ENCODE measurements at regions not wholly inside any gene's neighbourhood (a gene's known extent, or its start where the extent isn't known, plus 50 kb on each side); places are given as distances from the start of the nearest gene placed in this dataset.

- no peaks in the 10 kb centered on the region for H3K27me3 ChIP-seq (replicated peaks in 1 of 4; ENCODE audit: control insufficient read depth in 3 of 4, extremely low read depth in 1 of 4, insufficient read depth in 3 of 4, low read length in 3 of 4)
- H2AK5ac ChIP-seq (ENCODE audit: low read depth, low read length) = no peak overlapping the region
- no peak overlapping the region for H3K9ac ChIP-seq (replicated peaks in 1 of 4; ENCODE audit: extremely low read depth in 1 of 4, low read depth in 3 of 4, low read length in 3 of 4)
- H3K4me2 ChIP-seq (ENCODE audit: insufficient read depth in 1 of 2, low read depth in 2 of 2, low read length in 2 of 2) = no peak overlapping the region
- H2AFZ ChIP-seq (ENCODE audit: low read length) = no peak overlapping the region
- H2BK5ac ChIP-seq (ENCODE audit: low read depth, low read length) = no peak overlapping the region
- H3K4ac ChIP-seq (replicated peaks; ENCODE audit: insufficient read length, low read depth, low read length) = no peak overlapping the region
- no peaks in the 10 kb centered on the region; a peak in 2 of 4 replicates for H3K79me2 ChIP-seq (ENCODE audit: control insufficient read depth in 1 of 2, insufficient read depth in 2 of 2, low read length in 2 of 2)
- H4K20me1 ChIP-seq (replicated peaks in 1 of 2; ENCODE audit: control insufficient read depth in 1 of 2, insufficient read depth in 2 of 2, low read length in 2 of 2) = no peaks in the 10 kb centered on the region
- no peak overlapping the region for H2BK12ac ChIP-seq (ENCODE audit: low read depth, low read length)
- no peaks in the 10 kb centered on the region for H3K36me3 ChIP-seq (ENCODE audit: control insufficient read depth in 2 of 4, insufficient read depth in 4 of 4, low read length in 3 of 4)
- H4K8ac ChIP-seq (ENCODE audit: extremely low read depth, insufficient read depth, low read length) = no peak overlapping the region
- ChIA-PET POLR2A (ENCODE audit: partially characterized antibody) (no interaction called here), CTCF (ENCODE audit: partially characterized antibody) (no interaction called here)
- FAIRE-seq = no peak
- H3K56ac ChIP-seq (replicated peaks; ENCODE audit: insufficient read length, low read depth, low read length) = no peak overlapping the region
- no peak overlapping the region for H4K5ac ChIP-seq (ENCODE audit: insufficient read length, low read depth, low read length)
- H3K23me2 ChIP-seq (ENCODE audit: low read depth, low read length) = no peaks in the 10 kb centered on the region
- no peak overlapping the region for H2BK15ac ChIP-seq (ENCODE audit: low read length)
- H4K91ac ChIP-seq (replicated peaks; ENCODE audit: insufficient read length, low read length) = no peak overlapping the region
- H3K23ac ChIP-seq (ENCODE audit: insufficient read length) = no peak overlapping the region
- no peaks in the 10 kb centered on the region for H3K79me1 ChIP-seq (ENCODE audit: low read depth, low read length)
- no peak overlapping the region for H3K27ac ChIP-seq (ENCODE audit: low read depth, low read length)
- H3K4me1 ChIP-seq (replicated peaks in 1 of 4; ENCODE audit: control insufficient read depth in 3 of 4, insufficient read depth in 4 of 4, low read length in 3 of 4) = peaks cover 0 to 15% (median 0%) of the 10 kb centered on the region in 4 experiments; a peak in 2 of 7 replicates
- H3K4me3 ChIP-seq (ENCODE audit: extremely low read depth in 1 of 4, insufficient read depth in 2 of 4, low read depth in 3 of 4, low read length in 4 of 4) = no peak overlapping the region
- 91% methylated on average over 3 of the region's 3 CpGs; no CpG with 5 or more reads in 1 of the 2 experiments for WGBS, 2 experiments (ENCODE audit: extremely low coverage in 1 of 2, insufficient coverage in 1 of 2, insufficient read length in 1 of 2, insufficient replicate concordance in 2 of 2, low coverage in 1 of 2, low lambda C conversion rate in 2 of 2, missing lambda C conversion rate in 1 of 2)
- no peak overlapping the region for H3K14ac ChIP-seq (ENCODE audit: insufficient read length)
- no peak overlapping the region; the same call in 1 of the 2 replicates for H3K18ac ChIP-seq (ENCODE audit: extremely low read depth, low read length)
- DNase-seq (ENCODE audit: low read depth in 1 of 2, low spot score in 2 of 2) = no peak
- no peak overlapping the region for H2BK120ac ChIP-seq (replicated peaks; ENCODE audit: low read depth, low read length)
- H2BK20ac ChIP-seq (ENCODE audit: low read length) = no peak overlapping the region
- H3K9me3 ChIP-seq (ENCODE audit: insufficient read depth in 2 of 2, low read depth in 1 of 2, low read length in 1 of 2) = no peaks in the 10 kb centered on the region
- no peak for TF ChIP-seq HDAC2 (IDR thresholded peaks at IDR 0.05; ENCODE audit: borderline replicate concordance in 1 of 2, low read depth in 2 of 2, low read length in 2 of 2)
- no peak for TF ChIP-seq EZH2 (IDR thresholded peaks at IDR 0.05; ENCODE audit: low read depth, low read length, severe bottlenecking)
- TF ChIP-seq MAX (IDR thresholded peaks at IDR 0.05) = no peak
- no peak for TF ChIP-seq FOSL1 (IDR thresholded peaks at IDR 0.05; ENCODE audit: insufficient read depth, low read depth, low read length)
- TF ChIP-seq SP1 (IDR thresholded peaks at IDR 0.05; ENCODE audit: low read depth, low read length) = no peak
- no peak for TF ChIP-seq TAF1 (IDR thresholded peaks at IDR 0.05; ENCODE audit: low read depth, low read length)
Observed at GRCh38 chrX:94742772-94743171, 1068.8 kb downstream of the FAM133A start.

Measured in H1 (cell line).